HG03025 (cell line): ENCODE measurements at regions not wholly inside any gene's neighbourhood (a gene's known extent, or its start where the extent isn't known, plus 50 kb on each side); places are given as distances from the start of the nearest gene placed in this dataset.
"Not testable (repeated sequence)": the region's sequence is repeated elsewhere in the genome, so short reads cannot be mapped to it uniquely, and the experiment has no call there.

Experiments used
- ATAC-seq: cut with Tn5 transposase; IDR thresholded peaks from one replicate; pipeline ENCODE4 v1.9.1; 2021; ENCODE audit warnings: mild to moderate bottlenecking, moderate library complexity; ENCODE audit not compliant: unreplicated experiment, low FRiP score

GRCh38 chr3:157595259-157595658 is 92.0 kb upstream of the VEPH1 start:
- ATAC-seq: no peak

- ATAC-seq: no peak
Observed at GRCh38 chr3:157594413-157594812, 91.2 kb upstream of the VEPH1 start.

DNA sequence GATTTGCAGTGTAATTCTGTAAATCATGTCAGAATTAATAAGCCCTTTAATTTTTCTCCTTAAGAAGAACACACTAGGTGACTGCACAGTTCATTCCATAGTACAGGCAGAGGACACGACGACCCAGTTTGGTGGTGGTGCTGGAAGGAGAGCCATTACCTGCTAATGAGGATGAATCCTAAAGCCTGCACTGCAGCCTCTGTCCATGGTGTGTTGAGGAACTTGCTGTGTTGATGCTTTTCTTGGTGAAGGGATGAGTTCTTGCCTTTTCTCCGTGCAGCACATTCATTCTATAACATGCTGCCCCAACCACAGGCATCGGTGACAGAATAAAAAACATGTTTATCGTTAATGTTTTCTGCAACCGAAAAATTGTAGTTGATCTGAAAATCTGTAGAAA is 89.6 kb upstream of the VEPH1 start:
- no peak for ATAC-seq

DNA sequence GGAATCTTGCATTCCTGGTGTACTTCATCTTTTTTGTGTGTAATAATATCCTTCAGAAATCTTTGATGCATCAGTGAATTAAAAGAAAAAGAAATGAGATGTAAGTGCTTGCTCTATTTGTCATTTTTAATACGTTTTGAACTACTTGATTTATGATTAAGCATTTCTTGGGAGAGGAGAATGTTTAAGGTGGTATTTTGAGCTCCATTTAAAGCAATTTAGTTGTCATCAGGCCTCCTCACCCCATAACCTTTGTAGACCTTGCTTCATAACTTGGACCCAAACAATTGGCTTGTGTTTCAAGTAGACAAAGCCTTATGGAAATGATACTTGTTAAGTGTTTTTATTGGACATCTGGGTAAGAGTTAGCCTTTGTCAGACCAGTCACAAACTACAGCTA is 87.1 kb upstream of the VEPH1 start:
- ATAC-seq: no peak

DNA sequence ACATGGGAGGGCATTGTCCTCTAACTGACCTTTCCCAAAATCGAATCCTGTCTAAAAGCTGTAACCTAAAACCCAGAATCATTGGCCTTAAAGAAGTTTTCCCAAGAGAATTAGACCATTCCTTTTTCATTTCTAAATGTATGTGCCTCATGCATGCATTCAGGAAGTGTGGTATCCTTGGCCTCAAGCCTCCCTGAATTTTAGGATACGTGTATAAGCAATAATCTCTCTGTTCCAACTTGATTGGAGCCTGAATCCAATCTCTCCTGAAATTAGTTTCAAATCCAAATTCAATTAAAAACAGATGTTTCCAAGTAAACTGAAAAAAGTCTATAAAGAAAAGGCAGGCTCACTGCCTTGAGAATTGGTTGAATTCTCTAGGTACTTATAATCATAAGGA is 86.0 kb upstream of the VEPH1 start:
- ATAC-seq: no peak

- ATAC-seq: no peak
Observed at GRCh38 chr3:157588386-157589060, 85.3 kb upstream of the VEPH1 start.

DNA sequence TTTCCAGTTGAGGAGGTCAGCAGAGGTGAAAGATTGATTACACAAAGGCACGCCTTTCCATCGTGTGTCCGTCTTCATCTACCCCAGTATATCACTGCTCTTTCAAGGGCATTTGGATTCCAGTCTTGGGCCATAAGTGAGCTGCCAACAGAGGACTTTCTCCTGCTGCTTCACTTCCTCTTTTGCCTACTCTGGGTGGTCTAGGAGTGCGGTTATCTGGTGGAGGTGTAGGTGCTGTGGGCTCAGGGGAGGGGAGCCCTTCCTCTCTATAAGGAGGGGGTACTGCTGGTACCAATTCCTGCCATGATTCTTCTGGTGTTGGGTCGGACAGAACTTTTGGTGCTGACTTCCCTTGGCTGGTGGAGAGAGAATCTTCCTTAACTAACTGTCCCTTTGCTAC is 83.1 kb upstream of the VEPH1 start:
- ATAC-seq: no peak

DNA sequence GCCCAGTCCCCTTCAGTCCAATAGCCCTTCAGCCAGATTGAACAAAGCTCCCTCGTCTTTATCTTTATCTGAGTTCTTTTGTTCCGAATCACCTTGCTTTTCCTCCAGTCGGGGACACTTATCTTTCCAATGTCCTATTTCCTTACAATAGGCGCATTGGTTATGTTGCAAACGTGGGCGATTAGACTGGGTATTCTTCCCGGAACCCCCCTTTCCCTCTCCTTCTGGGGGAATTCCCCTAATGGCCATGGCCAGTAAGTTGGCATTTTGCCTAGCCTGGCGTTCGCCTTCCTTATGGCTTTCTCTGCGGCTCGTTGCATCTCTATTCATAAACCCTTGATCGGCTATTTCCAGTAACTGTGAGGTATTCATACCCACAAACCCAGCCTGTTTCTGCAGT is 82.2 kb upstream of the VEPH1 start:
- ATAC-seq: no peak

DNA sequence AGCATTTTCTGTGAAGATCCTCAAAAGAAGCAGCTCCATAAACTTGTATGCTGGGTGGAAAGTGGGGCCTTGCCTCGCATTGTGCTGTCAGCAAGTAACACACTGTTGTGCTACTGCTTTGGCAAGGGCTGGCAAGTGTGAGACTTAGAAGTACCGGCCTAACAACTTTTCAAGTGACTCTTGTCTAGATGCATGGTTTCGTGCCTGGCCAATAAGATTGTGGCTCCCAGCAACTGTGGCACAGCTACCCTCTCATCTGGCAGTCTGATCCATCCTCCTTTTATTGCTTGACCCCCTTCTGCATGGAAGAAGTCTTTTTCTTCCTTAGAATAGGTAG is 79.4 kb upstream of the VEPH1 start:
- ATAC-seq: no peak

DNA sequence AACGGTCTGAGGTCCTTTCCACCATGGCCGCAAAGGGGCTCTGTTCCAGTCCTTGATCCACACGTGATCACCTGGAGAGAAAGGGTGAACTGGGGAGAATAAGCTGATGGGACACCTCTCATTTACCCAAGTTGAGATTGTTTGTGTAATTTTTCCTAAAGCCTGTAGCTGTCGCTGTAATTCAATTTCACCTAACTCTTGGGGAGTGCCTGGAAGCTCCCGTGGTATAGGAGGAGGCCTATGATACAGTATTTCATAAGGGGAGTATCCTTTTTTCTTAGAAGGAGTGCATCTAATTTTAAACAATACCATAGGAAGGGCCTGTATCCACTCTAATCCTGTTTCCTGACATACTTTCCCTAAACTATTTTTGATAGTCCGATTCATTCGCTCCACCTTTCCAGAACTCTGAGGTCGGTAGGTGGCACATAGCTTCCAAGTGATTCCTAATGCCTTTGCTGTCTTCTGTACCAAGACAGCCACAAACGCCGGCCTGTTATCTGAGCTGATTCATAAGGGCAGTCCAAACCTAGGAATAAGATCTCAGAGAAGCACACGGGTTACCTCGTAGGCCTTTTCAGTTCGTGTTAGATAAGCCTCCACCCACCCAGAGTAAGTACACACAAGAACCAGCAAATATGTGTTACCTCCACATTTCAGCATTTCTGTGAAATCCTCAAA is 78.9 kb upstream of the VEPH1 start:
- ATAC-seq: not testable (repeated sequence)

DNA sequence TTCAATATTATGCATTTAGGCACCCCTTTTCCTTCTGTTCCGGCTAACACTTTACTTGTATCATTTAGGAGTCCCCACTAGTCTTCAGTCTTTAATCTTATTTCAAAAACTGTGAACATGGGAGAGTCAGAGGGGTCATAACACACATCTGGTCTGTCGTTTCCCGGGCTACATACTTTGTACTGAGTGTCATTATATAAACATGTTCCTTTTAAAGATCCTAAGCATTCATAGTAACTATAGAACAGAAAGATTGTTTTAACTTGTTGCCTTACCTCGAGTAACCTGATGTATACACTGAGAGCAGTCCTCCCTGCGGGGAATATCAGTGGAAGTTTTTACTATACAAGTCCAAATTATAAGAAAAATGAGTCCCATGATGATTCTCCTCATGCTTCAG is 78.2 kb upstream of the VEPH1 start:
- ATAC-seq: no peak

DNA sequence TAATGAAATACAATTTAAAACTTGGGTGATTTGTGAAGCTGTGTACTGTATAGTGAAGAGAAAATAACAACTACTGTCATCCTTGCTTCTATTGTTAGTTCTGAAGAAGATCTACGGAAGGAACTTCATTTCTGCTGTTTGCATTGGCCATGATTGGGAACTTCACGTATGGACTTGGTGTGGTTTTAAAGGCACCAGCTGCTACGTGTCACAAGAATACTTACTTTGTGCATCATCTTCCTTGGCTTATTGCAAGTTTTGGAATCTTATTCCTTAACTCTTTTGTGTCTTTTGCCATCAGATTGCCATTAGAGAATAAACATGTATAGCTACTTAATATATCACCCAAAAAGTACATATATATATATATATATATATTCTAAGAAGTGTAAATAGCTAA is 75.0 kb upstream of the VEPH1 start:
- no peak for ATAC-seq

GRCh38 chr3:157574531-157574930 is 71.3 kb upstream of the VEPH1 start:
- no peak for ATAC-seq

GRCh38 chr3:157573780-157574378 is 70.7 kb upstream of the VEPH1 start:
- no peak for ATAC-seq

- no peak for ATAC-seq
Observed at GRCh38 chr3:157573281-157573680, 70.1 kb upstream of the VEPH1 start.

GRCh38 chr3:157572559-157573270 is 69.5 kb upstream of the VEPH1 start:
- ATAC-seq: no peak

DNA sequence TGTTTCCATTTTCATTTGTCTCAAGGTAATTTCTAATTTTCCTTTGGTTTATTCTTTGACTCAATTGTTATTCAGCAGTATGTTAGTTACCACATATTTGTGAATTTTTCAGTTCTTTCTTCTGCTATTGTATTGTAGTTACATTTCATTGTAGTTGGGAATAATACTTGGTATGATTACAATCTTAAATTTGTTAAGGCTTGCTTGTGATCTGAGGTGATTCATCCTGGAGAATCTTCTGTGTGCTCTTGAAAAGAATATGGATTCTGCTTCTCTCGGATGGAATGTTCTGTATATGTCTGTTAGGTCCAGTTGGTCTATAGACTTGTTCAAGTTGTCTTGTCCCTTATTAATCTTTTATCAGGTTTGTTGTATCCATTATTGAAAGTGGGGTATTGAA is 63.4 kb upstream of the VEPH1 start:
- no peak for ATAC-seq

- no peak for ATAC-seq
Observed at GRCh38 chr3:157559401-157559800, 56.2 kb upstream of the VEPH1 start.
